ENCODE measurements at regions not wholly inside any gene's neighbourhood (a gene's known extent, or its start where the extent isn't known, plus 50 kb on each side); places are given as distances from the start of the nearest gene placed in this dataset.

GRCh38 chr4:167787231-167787630 is 305.1 kb upstream of the ANXA10 start:
- TF ChIP-seq EP300 (IDR thresholded peaks at IDR 0.05), result no peak
- no peak for TF ChIP-seq POLR2A (IDR thresholded peaks at IDR 0.05)
- TF ChIP-seq CTCF (IDR thresholded peaks at IDR 0.05), result no peak
